ENCODE measurements at regions not wholly inside any gene's neighbourhood (a gene's known extent, or its start where the extent isn't known, plus 50 kb on each side); places are given as distances from the start of the nearest gene placed in this dataset.

DNA sequence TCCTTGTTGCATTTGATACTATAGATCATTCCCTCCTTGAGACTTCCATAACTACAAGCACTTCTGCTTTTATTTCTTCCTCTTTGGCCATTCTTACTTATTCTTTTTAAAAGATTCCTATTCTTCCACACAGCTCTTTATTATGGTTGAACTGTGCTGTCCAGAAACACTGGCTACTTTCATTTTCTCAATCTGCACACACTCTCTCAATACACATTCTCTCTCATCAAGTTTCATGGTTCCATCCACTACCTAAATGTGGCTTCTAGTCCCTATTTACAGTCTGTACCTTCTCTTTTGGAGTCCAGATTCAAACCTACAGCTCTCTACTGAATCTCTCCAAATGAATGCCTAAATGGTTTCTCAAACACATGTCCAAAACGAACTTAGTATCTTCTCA lies 214.3 kb upstream of the RSPO3 start:
- DNase-seq (ENCODE audit: low read depth in 2 of 2), result no peak

DNA sequence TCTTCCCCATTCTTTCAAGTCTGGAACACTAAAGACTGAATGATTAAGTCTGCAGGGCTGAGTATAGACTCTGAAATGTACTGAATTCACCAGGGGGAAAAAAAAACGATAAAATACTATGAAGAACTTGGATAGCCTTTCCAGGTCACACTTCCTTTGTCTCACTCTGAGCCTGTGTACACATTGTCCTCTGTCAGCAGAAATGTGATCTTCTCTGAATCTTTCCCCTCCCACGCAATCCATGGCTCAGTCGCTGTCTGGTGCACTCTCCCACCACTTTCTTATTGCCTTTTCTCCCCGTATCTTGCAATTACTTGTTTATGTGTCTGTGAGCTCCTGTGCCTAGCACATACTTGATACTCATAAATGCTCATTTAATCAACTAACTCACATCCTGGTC lies 212.6 kb upstream of the RSPO3 start:
- no peak for DNase-seq (ENCODE audit: low read depth in 2 of 2)

DNA sequence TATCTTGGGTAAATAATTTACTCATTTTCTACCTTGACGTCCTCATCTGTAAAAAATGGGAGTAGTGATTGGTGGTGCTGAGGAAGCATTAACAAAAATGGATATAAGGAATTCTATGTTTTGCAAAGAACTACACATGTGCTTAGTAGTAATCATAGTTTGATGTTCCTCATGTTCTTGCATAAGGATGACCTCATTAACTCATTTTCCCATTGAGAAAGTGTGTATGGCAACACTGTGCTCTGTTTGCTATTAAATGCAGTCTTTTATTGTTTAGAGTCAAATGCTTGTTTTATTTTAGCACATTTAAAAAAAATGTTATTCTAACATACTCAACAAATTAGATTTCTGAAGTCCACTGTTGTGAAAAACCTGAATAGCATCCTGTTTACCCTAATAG lies 211.2 kb upstream of the RSPO3 start:
- DNase-seq (ENCODE audit: low read depth in 2 of 2), result no peak

DNA sequence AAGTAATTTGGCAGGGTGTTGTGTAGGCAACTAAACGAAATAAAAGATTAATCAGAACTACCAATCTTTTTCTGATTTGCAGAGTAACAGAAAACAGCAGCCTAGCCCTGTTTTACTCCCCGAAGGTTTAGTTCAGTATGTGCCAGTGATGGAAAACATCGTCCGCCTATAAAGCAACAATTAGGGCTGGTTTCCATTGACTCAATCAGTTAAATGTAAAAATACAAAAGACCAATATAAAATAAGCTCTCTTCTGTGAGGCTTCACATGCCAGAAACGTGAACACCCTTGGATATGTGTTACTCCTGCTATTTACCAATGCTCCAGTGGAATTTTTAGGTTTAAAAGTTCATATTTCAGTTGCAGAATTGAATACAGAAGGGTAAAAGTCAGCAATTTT lies 210.5 kb upstream of the RSPO3 start:
- no peak for DNase-seq (ENCODE audit: low read depth in 2 of 2)

DNA sequence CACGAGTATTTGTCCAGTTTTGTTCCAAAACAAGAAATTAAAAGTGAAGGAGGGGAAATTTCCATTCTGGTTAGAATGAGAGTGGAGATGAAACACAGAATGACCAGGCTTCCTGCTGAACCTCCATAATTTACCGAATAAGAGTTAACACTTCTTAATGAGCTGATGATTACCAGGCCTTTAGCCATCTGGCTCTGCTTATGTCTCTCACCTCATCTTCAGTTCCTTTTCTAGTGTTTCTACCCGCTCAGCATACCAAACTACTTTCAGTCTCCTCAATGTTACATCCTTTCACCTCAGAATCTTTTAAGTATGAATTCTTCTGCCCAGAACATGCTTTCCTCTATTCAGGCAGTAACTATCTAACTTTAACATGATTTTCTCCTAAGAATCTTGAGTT lies 209.0 kb upstream of the RSPO3 start:
- no peak for DNase-seq (ENCODE audit: low read depth in 2 of 2)

DNA sequence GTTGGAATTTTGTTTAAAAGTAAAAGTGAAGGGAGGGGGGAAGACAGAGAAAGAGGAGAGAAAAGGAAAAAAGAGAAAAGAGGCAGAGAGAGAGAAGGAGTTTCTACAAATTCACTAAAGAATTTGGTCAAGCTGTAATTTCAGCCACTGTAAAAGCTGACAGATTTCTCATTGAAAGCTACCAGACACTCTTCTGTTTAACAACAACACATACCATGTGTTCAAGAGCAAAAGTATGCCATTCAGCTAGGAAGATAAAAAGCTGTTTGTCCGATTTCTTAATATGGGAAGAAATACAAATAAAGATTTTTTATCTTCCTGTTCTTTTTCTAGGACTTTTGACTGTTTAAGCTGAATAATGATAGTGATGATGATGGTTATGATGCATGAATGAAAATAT lies 204.8 kb upstream of the RSPO3 start:
- no peak for DNase-seq (ENCODE audit: low read depth in 2 of 2)

DNA sequence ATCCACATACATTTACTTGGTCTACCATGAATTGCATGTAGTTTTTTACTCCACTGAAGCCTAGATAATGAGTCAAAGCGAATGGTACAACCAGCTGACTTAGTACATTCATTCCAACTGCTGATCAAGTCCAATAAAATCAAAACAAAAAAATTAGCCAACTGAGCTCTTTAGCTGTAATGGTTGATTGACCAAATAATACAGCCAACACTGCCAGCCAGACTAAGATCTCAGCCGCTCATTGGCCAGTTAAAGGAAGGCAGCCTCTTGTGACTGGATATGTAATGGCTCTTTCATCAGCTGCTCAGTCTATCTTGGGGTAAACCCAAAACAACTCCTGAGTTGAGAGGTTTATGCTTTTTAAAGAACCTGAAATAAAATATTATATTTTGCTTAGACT lies 204.3 kb upstream of the RSPO3 start:
- DNase-seq (ENCODE audit: low read depth in 2 of 2), result no peak

DNA sequence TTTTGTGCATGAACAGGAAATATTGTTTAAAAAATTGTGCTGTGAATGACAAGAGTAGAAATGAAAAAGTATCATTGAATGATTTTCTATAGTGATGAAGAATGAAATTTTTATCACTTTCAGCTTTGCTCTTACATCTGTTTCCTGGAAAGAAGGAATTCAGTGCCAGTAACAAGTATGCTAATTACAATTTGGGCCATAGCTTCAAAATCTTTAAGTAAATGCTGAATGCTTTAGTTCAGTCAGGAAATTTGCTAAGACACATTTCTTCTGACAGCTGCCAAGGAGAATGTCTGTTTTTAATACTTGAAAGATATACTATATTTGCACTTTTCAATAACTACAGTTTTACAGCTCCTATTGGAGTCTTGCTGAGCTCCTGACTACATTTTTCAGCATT lies 203.7 kb upstream of the RSPO3 start:
- DNase-seq (ENCODE audit: low read depth in 2 of 2), result no peak

DNA sequence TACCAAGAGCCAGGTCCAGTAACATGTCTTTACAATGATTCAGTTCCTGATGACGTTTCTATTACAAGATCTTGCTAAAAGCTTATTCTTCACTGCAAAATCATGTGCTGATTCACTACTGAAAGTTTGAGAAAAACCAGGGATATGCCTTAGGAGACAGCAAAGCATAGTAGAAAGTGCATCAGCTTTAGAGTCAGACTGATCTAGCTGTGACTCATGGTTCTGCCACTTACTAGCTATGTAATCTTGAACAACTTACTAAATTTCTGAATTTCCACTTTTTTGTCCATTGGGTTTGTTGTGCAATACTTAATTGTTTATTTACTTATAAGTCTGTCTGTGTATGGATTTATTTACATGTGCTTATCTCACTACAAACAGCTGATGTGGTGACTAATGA lies 198.5 kb upstream of the RSPO3 start:
- no peak for DNase-seq (ENCODE audit: low read depth in 2 of 2)

DNA sequence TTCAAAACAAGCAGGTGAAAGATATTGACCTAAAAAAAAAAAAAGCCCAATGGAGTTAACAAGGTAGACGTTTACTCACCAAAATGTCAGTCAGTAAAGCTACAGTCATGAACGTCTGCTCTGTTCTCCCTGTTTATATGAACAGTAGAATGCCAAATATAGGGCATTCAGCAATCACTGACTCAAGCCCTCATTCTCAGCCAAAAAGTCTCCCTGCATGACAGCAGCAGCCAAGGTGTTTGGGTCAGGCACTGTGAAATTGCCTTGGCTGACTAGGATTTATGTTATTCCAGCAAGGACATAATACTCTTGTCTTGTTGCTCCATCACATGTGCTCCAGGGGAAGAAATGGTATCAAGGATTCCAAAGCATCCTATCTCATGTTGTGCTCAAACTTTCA lies 194.7 kb upstream of the RSPO3 start:
- no peak for DNase-seq (ENCODE audit: low read depth in 2 of 2)

DNA sequence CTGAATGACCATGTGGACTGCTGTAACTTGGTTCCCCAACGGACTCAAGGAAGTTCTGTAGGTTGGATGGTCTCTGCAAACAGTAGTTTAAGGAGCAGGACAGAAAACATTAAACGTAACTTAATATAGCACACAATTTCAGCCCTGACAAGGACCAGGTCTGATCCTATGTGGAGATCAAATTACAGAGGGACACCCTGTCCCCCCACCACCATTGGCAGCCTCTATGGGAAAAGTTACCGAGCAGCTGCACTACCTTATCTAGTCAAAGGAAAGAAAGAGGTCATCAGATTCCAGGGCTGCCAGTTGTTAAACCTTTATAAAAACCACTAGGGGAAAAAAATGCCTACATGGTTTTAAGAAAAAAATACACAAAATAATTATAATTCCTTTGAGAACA lies 191.5 kb upstream of the RSPO3 start:
- no peak for DNase-seq (ENCODE audit: low read depth in 2 of 2)

DNA sequence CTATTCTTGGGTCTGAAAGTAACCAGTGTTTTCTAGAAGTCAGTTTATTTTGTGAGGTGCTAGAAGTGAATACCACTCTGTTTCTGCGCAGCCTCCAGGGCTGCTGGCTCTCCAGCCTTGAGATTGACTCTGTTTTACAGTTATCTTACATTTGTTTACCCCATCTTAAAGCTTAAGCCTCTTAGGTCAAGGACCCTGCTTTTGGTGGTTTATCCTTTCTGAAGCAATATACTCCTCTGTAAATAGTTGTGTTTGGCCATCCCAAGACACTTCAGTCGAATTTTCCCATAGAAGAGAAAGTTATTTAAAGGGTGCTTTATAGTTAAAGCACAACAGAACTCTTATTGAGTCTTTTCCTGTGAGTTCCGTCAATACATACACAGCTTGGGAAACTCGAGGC lies 190.6 kb upstream of the RSPO3 start:
- no peak for DNase-seq (ENCODE audit: low read depth in 2 of 2)

DNA sequence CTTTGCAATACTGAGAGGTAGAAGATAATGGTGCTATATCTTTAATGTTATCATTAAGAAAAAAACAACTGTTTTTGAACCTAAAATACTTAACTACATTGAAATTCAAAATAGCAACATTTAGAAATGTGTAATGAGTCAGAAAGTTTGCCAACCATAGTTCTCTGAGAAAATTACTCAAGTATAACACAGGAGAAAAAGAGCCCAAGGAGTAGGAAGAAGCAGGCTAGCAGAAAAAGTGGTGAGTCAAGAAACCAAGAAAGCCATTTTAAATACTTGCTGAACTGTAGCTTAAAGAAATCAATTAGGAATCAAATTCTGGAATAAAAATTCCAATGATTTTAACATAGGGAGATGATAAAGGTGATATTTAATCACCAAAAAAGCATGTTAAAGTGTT lies 181.0 kb upstream of the RSPO3 start:
- no peak for DNase-seq (ENCODE audit: low read depth in 2 of 2)

DNA sequence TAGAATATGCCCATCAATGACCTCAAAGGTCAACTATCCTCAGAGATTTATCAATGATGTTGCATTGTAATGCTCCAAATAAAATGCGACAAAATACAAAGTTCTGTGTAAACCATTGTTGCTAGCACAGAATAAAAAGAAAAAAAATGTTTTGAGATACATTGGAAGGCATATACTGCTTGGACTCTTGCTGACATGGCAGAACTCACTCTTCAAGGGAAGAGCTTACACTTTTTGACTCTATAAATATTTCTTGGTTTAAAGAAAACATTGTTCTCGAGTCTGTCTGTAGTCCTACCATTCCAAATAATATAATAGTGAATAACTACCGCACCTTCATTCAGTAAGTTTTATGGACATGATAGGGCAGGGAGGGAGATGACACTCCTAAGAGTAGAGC lies 178.7 kb upstream of the RSPO3 start:
- no peak for DNase-seq (ENCODE audit: low read depth in 2 of 2)

DNA sequence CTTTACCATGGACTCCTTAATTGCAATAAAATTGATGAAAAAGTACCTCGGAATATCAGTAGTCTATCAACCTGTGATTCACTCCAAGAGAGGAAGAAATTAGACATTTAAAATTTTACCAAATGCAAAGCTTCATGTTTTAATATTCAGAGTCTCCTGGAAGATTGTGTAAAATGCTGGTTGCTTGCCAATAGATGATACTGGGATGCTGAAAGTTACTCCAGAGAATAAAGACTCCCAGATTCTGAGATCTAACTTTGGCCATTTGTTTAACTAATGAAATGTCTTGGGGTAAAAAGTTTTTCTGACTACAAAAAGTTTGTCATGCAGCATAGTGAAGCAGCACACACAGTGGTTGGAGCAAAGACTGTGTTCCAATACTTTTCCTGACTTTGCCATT lies 176.7 kb upstream of the RSPO3 start:
- DNase-seq (ENCODE audit: low read depth in 2 of 2), result no peak

DNA sequence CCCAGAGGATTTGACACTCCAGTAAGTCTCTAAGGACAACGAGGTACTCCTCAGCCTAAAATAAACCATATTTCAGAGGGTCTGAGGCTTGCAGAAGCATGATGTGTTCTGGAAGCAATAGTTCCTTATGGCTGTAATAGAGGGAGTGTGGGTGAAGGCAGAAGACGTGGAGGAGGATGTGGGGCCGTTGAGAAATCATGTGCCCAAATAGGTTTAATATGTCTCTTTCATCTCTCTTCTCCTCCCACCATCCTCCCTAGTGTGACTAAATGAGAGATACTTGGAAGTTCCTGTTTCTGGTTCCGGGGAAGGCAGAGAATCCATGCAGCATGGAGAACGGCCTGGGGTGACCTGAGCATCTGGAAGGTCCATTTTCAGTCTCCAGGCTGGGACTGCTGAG lies 174.0 kb upstream of the RSPO3 start:
- DNase-seq (ENCODE audit: low read depth in 2 of 2), result no peak

DNA sequence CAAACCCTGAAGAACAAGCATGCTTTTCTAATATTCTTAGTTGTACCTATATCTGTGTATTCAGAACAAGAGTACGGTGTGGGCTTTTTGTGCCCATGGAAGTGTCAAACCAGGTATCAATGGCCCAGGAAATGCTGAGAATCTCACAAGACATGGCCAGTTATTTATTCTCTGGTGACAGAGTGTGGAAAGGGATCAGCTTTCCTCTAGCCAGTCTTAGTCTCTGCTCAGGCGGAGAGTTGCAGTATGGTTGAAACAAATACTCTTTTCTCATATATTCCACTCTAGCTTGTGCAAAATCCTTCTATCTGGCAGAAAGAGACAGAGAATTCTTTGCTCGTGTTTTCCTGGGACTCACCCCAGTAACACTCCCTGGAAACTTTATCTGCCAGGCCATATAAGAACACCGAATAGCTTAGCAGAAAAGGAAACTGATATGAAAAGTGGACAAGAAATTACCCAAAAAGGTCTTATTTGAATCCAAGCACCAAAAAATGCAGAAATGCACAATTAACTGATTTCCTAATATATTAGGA lies 173.3 kb upstream of the RSPO3 start:
- DNase-seq (ENCODE audit: low read depth in 2 of 2), result no peak

DNA sequence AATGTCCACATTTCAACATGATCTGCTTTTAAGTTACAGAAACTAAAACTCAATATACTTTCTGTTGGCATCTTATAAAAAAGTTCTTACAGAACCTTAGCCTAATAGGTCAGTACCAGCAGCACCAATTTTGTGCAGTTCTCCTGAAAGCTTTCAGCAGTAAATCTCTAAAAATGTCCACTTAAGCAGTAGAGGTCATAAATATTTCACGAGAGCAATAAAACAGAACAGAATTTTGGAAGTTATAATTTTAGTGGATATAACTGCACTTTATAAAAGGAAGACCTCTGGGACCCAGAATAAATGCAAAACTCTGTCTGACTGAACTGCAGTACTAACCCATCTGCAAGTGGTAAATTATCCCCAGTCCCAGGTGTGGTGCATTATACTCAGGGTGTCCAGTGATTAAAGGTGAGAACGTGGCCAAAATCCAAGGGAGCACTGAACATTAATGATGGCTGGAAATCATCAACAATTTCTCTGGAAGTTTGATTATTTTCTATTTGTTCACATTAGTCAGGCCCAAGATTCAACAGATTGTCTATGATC lies 172.6 kb upstream of the RSPO3 start:
- no peak for DNase-seq (ENCODE audit: low read depth in 2 of 2)

DNA sequence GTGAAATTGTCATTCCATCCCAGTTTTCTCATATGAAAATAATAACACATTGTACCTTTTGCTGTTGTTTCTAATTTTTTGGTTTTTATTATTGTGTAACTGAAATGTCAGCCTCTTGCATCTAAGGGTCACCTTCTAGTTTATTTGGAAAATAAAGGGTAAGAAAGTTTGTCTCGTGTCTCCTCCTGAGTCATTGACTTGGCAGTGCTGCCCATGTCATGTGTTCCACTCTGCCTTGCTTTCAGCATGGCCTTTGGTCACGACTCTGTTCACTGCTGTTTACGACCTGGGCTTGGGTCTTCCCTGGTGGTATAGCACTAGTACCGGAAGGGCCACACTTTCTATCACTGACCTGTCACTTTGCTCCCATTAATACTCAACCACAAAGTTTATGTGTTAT lies 171.4 kb upstream of the RSPO3 start:
- no peak for DNase-seq (ENCODE audit: low read depth in 2 of 2)

DNA sequence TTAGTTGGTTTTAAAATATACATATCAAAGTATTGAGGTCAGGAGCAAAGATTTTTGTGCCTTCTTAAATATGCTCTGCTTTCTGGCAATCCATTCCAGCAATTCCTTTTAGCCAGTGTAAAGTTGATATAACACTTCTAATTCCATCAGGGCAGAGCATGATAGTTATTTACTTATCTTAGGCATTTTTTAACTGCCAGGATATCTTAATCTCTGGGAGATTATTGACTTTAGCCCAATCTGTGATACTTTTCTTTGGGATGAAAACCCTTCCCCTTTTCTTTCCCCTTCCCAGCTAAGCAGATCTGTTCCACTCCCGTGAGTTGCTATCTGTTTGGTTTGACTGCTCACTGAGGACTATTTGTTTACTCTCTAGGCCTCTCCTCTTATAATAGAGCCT lies 168.7 kb upstream of the RSPO3 start:
- no peak for DNase-seq (ENCODE audit: low read depth in 2 of 2)

DNA sequence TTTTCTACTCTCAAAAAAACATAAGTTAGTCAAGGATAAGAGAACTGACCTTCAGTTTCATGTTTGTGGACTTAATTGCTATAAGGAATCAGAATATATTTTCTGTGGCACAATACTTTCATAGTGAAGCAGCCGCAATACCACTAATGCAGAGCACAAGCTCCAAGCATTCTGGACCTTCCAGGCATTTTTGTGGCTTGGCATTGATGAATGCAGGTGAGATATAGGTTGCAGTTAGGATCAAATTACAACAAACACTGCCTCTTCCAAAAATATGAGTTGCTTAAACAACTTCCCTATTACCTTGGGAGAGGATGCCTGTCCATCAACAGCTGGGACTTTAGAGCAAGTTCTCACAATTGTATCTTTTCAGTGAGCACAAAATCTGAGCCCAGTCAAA lies 162.8 kb upstream of the RSPO3 start:
- DNase-seq (ENCODE audit: low read depth in 2 of 2), result no peak

DNA sequence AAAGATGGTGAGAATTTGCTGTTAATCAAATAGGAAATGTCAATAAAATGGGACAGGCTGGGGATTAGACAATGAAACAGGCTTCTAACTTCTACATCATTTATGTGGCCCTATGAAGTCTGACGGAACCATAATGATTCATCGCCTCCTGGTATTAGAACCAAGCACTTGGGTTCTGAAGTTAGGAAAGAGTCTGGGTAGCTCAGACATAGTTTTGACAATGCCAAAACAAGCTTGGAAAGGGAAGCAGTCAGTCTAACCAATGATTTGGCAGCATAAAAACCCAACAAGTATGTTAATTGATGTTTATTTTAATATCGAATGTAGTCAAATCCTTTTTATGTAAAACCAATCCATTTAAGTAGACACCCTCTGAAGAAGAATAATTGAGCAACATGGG lies 160.8 kb upstream of the RSPO3 start:
- no peak for DNase-seq (ENCODE audit: low read depth in 2 of 2)

DNA sequence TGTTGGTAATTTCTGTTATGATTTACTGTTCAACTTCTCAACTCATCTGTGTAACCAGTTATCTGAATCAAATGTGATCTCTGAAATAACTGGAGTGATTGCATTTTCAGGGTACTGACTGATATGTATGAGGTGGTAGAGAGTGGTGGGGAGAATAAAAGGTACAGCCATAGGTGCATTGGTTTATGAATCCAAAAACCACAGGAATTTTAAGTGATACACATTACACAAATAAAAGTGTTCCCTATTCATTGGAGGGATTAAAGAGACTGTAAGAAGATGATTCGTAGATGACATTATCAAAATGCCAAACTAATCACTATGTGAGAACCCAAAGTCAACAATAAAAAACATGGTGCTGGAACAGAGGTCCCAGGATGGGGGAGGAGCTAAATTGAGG lies 158.7 kb upstream of the RSPO3 start:
- DNase-seq (ENCODE audit: low read depth in 2 of 2), result no peak

DNA sequence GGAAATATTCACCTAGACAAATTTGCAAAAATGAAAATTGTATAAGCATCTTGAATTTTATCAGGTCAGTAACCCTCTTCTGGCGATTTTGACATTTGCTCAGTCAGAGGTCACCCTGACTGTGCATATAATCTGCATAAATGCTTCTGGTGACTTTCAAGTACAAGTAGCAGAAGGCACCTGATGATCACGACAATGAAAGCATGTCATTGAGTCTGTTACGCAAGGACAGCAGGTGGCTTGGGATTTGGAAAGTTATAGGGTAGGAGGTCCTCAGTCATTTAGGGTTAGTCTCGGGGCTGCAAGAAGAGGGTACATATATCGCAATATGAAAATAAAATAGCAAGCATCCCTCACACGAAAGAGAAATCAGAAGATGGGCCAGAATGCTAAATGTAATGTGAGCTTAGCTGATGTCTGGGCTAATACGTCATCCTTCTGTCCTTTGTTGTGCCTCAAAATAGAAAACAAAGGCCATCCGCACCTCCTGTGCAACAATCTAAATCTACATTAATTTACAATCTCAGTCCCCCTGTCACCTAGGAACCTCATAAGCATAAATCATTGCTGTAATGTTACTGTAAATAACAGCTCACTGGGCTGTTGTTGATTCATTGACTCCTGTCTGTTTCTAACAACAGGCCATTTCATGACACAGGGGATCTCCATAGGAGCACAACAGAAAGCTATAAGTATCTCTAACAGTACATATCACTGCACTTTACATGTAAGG lies 155.2 kb upstream of the RSPO3 start:
- DNase-seq (ENCODE audit: low read depth in 2 of 2), result no peak
